Neural crest cell (in vitro differentiated cells): ENCODE measurements at regions not wholly inside any gene's neighbourhood (a gene's known extent, or its start where the extent isn't known, plus 50 kb on each side); places are given as distances from the start of the nearest gene placed in this dataset.

Experiments
- DNase-seq: peaks from one replicate; pipeline ENCODE4 v3.0.0; 2021; ENCODE audit warnings: low read depth, mixed read lengths, low spot score
- H3K27ac Mint-ChIP-seq: one replicate; pipeline ENCODE4 v1.8.0; 2021; ENCODE audit warnings: mild to moderate bottlenecking, mixed read lengths; ENCODE audit not compliant: unreplicated experiment
- H3K27me3 Mint-ChIP-seq: 2 replicates; pipeline ENCODE4 v1.8.0; 2021; ENCODE audit warnings: low read depth, mild to moderate bottlenecking, mixed read lengths
- H3K36me3 Mint-ChIP-seq: 2 replicates; pipeline ENCODE4 v1.8.0; 2021; ENCODE audit warnings: low read depth, mild to moderate bottlenecking, mixed read lengths
- H3K4me1 Mint-ChIP-seq: 2 replicates; pipeline ENCODE4 v1.8.0; 2021; ENCODE audit warnings: mixed read lengths
- H3K4me3 Mint-ChIP-seq: one replicate; pipeline ENCODE4 v1.8.0; 2021; ENCODE audit warnings: mild to moderate bottlenecking, mixed read lengths
- H3K9me3 Mint-ChIP-seq: 2 replicates; pipeline ENCODE4 v1.8.0; 2021; ENCODE audit warnings: mixed read lengths
- CTCF ChIP-seq: fragments of 200-600 bp; sonication (generic); conservative IDR thresholded peaks from 2 replicates; pipeline ENCODE4 v1.5.0; 2021; ENCODE audit warnings: antibody characterized with exemption, mild to moderate bottlenecking

GRCh38 chr17:6018788-6019187 is 51.4 kb upstream of the WSCD1 start:
- H3K27ac Mint-ChIP-seq = no peak overlapping the region
- peaks cover 2% of the 10 kb centered on the region for H3K9me3 Mint-ChIP-seq
- no peak for TF ChIP-seq CTCF
- peaks cover 2% of the 10 kb centered on the region for H3K27me3 Mint-ChIP-seq
- H3K4me3 Mint-ChIP-seq = no peak overlapping the region
- peaks cover 9% of the 10 kb centered on the region for H3K4me1 Mint-ChIP-seq
- no peak for DNase-seq
- H3K36me3 Mint-ChIP-seq = no peaks in the 10 kb centered on the region

- TF ChIP-seq CTCF = no peak
- Mint-ChIP-seq H3K4me3 (no peak overlapping the region), H3K36me3 (no peaks in the 10 kb centered on the region), H3K4me1 (peaks cover 10% of the 10 kb centered on the region), H3K27me3 (peaks cover 2% of the 10 kb centered on the region), H3K27ac (no peak overlapping the region), H3K9me3 (peaks cover 2% of the 10 kb centered on the region)
- DNase-seq = no peak
Measured at GRCh38 chr17:6019959-6020358, 50.2 kb upstream of the WSCD1 start.

- peaks cover 2% of the 10 kb centered on the region for H3K9me3 Mint-ChIP-seq
- no peak overlapping the region for H3K4me3 Mint-ChIP-seq
- peaks cover 2% of the 10 kb centered on the region for H3K27me3 Mint-ChIP-seq
- H3K27ac Mint-ChIP-seq = no peak overlapping the region
- no peak for TF ChIP-seq CTCF
- peaks cover 10% of the 10 kb centered on the region for H3K4me1 Mint-ChIP-seq
- no peaks in the 10 kb centered on the region for H3K36me3 Mint-ChIP-seq
- DNase-seq = no peak
Measured at GRCh38 chr17:6020376-6021010, 49.7 kb upstream of the WSCD1 start.
